ENCODE measurements at regions not wholly inside any gene's neighbourhood (a gene's known extent, or its start where the extent isn't known, plus 50 kb on each side); places are given as distances from the start of the nearest gene placed in this dataset.

DNA sequence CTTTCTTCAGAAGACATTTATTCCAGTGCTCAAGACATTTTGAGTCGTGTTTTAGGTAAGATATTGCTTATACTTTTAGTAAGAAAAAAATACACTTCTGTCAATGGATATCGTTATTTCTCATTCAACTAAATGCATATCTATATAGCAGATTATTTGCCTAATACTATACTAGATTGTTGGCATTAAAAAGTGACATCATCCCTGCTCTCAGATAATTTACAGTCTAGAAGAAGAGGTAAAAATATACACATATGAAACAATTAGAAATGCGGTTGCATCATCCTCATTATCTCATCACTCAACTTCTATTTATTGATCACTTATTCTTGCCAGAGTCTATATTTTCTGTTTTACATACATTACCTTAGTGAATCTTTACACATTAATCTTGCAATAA is 367.7 kb downstream of the ADGRL2 start:
- no peaks in the 10 kb centered on the region for H3K36me3 ChIP-seq (ENCODE audit: control insufficient read depth in 5 of 5, insufficient read depth in 5 of 5, low read length in 5 of 5)
- H3K9ac ChIP-seq (ENCODE audit: low read length in 5 of 5), result no peak overlapping the region
- H3K4me3 ChIP-seq (ENCODE audit: low read depth in 1 of 5, low read length in 5 of 5), result no peak overlapping the region
- H3K27me3 ChIP-seq (ENCODE audit: control insufficient read depth in 5 of 5, insufficient read depth in 4 of 5, low read length in 5 of 5), result no peaks in the 10 kb centered on the region
- no peak overlapping the region for H3K27ac ChIP-seq (ENCODE audit: low read depth, low read length)
- peaks cover 0 to 3% (median 0%) of the 10 kb centered on the region in 5 donors for H3K4me1 ChIP-seq (ENCODE audit: control insufficient read depth in 5 of 5, insufficient read depth in 5 of 5, low read length in 5 of 5)
- H3K9me3 ChIP-seq (ENCODE audit: control insufficient read depth in 5 of 5, low read length in 5 of 5), result no peaks in the 10 kb centered on the region

GRCh38 chr1:82165304-82165703 is 364.6 kb downstream of the ADGRL2 start:
- no peaks in the 10 kb centered on the region for H3K9me3 ChIP-seq (ENCODE audit: control insufficient read depth in 5 of 5, low read length in 5 of 5)

DNA sequence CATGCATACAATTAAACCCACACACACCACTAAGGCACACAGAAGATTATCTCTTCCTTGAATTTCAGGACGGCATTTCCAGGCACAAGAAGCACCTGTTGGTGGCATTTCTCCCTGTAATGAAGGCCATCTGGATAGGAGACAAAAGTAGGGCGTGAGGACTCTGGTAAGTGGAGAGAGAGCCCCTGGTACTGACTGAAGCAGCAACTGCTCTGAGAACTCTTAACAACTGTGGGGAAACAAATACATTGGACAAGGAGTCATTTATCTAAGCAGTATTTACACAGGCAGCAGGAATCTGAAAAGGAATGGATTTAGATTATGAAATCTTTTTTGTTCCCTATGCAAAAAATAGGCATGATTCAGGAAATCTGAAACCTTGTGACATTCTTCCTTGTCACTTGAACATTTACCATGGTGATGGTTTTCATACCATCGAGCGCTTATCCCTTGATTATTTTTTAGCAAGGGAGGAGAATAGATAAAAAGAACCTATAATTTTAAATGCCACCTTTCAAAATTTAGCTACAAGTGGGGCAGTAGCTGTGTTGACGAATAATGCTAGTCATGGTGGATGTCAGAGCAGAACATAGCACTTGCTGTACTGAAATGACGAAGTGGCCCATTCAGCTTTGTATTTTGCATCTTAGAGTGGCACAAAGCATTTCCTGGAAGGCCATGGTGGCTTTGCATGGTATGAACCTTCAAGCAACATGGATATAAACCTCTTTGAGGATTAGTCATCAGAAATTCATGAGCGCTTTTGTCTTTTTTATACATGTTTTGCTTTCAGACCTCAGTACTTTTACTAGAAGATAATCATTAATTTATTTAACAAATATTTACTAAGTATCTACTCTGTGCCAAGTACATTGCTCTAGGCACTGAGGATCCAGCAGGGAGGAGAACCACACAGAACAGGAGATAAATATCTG is 362.0 kb downstream of the ADGRL2 start:
- peaks cover 0 to 13% (median 10%) of the 10 kb centered on the region in 5 donors for H3K4me1 ChIP-seq (ENCODE audit: control insufficient read depth in 5 of 5, insufficient read depth in 5 of 5, low read length in 5 of 5)
- H3K9ac ChIP-seq (ENCODE audit: low read length in 5 of 5), result no peak overlapping the region
- no peak overlapping the region for H3K27ac ChIP-seq (ENCODE audit: low read depth, low read length)
- H3K36me3 ChIP-seq (ENCODE audit: control insufficient read depth in 5 of 5, insufficient read depth in 5 of 5, low read length in 5 of 5), result no peaks in the 10 kb centered on the region
- H3K9me3 ChIP-seq (ENCODE audit: control insufficient read depth in 5 of 5, low read length in 5 of 5), result no peaks in the 10 kb centered on the region
- H3K27me3 ChIP-seq (ENCODE audit: control insufficient read depth in 5 of 5, insufficient read depth in 4 of 5, low read length in 5 of 5), result no peaks in the 10 kb centered on the region
- H3K4me3 ChIP-seq (ENCODE audit: low read depth in 1 of 5, low read length in 5 of 5), result no peak overlapping the region

More at GRCh38 chr1:82165304-82165703, 364.6 kb downstream of the ADGRL2 start:
- Histone ChIP-seq H3K9ac (ENCODE audit: low read length in 5 of 5) (no peak overlapping the region), H3K4me1 (ENCODE audit: control insufficient read depth in 5 of 5, insufficient read depth in 5 of 5, low read length in 5 of 5) (peaks cover 0 to 13% (median 11%) of the 10 kb centered on the region in 5 donors), H3K27me3 (ENCODE audit: control insufficient read depth in 5 of 5, insufficient read depth in 4 of 5, low read length in 5 of 5) (no peaks in the 10 kb centered on the region), H3K4me3 (ENCODE audit: low read depth in 1 of 5, low read length in 5 of 5) (no peak overlapping the region), H3K36me3 (ENCODE audit: control insufficient read depth in 5 of 5, insufficient read depth in 5 of 5, low read length in 5 of 5) (no peaks in the 10 kb centered on the region), H3K27ac (ENCODE audit: low read depth, low read length) (no peak overlapping the region)

- Histone ChIP-seq H3K9ac (ENCODE audit: low read length in 5 of 5) (peak overlapping the region in 4 of 5 donors; percentile 10 to 60 (median 50)), H3K27ac (ENCODE audit: low read depth, low read length) (no peak overlapping the region), H3K27me3 (ENCODE audit: control insufficient read depth in 5 of 5, insufficient read depth in 4 of 5, low read length in 5 of 5) (no peaks in the 10 kb centered on the region), H3K36me3 (ENCODE audit: control insufficient read depth in 5 of 5, insufficient read depth in 5 of 5, low read length in 5 of 5) (no peaks in the 10 kb centered on the region), H3K4me3 (ENCODE audit: low read depth in 1 of 5, low read length in 5 of 5) (peak overlapping the region; percentile 43 to 72 (median 63)), H3K9me3 (ENCODE audit: control insufficient read depth in 5 of 5, low read length in 5 of 5) (no peaks in the 10 kb centered on the region), H3K4me1 (ENCODE audit: control insufficient read depth in 5 of 5, insufficient read depth in 5 of 5, low read length in 5 of 5) (peaks cover 0 to 13% (median 10%) of the 10 kb centered on the region in 5 donors)
Observed at GRCh38 chr1:82161700-82162141, 361.0 kb downstream of the ADGRL2 start.

GRCh38 chr1:82160903-82161302 is 360.2 kb downstream of the ADGRL2 start:
- Histone ChIP-seq H3K9me3 (ENCODE audit: control insufficient read depth in 5 of 5, low read length in 5 of 5) (no peaks in the 10 kb centered on the region), H3K4me3 (ENCODE audit: low read depth in 1 of 5, low read length in 5 of 5) (no peak overlapping the region), H3K27ac (ENCODE audit: low read depth, low read length) (no peak overlapping the region), H3K9ac (ENCODE audit: low read length in 5 of 5) (no peak overlapping the region), H3K4me1 (ENCODE audit: control insufficient read depth in 5 of 5, insufficient read depth in 5 of 5, low read length in 5 of 5) (peaks cover 0 to 13% (median 10%) of the 10 kb centered on the region in 5 donors), H3K36me3 (ENCODE audit: control insufficient read depth in 5 of 5, insufficient read depth in 5 of 5, low read length in 5 of 5) (no peaks in the 10 kb centered on the region), H3K27me3 (ENCODE audit: control insufficient read depth in 5 of 5, insufficient read depth in 4 of 5, low read length in 5 of 5) (no peaks in the 10 kb centered on the region)

DNA sequence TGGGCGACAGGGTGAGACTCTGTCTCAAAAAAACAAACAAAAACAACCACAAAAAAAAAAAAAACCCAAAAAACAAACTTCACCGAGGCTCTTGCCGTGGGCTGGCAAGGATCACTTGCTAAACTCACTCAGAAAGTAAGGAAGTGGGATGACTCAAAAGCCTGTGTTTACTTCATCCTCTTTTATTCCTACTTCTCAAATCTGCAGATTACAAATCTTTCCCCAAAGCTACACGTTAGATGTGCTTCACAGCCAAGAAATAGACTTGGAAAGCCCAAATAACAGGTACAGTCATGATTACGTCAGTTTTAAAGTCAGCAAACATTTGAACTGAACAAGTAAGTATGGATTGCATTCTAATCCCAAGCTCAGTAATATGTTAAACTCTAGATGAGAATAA is 359.3 kb downstream of the ADGRL2 start:
- no peak overlapping the region for H3K27ac ChIP-seq (ENCODE audit: low read depth, low read length)
- no peak overlapping the region for H3K4me3 ChIP-seq (ENCODE audit: low read depth in 1 of 5, low read length in 5 of 5)
- no peaks in the 10 kb centered on the region for H3K27me3 ChIP-seq (ENCODE audit: control insufficient read depth in 5 of 5, insufficient read depth in 4 of 5, low read length in 5 of 5)
- no peaks in the 10 kb centered on the region for H3K9me3 ChIP-seq (ENCODE audit: control insufficient read depth in 5 of 5, low read length in 5 of 5)
- H3K36me3 ChIP-seq (ENCODE audit: control insufficient read depth in 5 of 5, insufficient read depth in 5 of 5, low read length in 5 of 5), result no peaks in the 10 kb centered on the region
- H3K4me1 ChIP-seq (ENCODE audit: control insufficient read depth in 5 of 5, insufficient read depth in 5 of 5, low read length in 5 of 5), result peaks cover 0 to 13% (median 10%) of the 10 kb centered on the region in 5 donors
- H3K9ac ChIP-seq (ENCODE audit: low read length in 5 of 5), result no peak overlapping the region

GRCh38 chr1:82158981-82159380 is 358.2 kb downstream of the ADGRL2 start:
- Histone ChIP-seq H3K9ac (ENCODE audit: low read length in 5 of 5) (no peak overlapping the region), H3K4me3 (ENCODE audit: low read depth in 1 of 5, low read length in 5 of 5) (no peak overlapping the region), H3K4me1 (ENCODE audit: control insufficient read depth in 5 of 5, insufficient read depth in 5 of 5, low read length in 5 of 5) (peaks cover 0 to 13% (median 10%) of the 10 kb centered on the region in 5 donors)

GRCh38 chr1:82154219-82154970 is 353.7 kb downstream of the ADGRL2 start:
- no peaks in the 10 kb centered on the region for H3K36me3 ChIP-seq (ENCODE audit: control insufficient read depth in 5 of 5, insufficient read depth in 5 of 5, low read length in 5 of 5)
- no peak overlapping the region for H3K9ac ChIP-seq (ENCODE audit: low read length in 5 of 5)
- no peaks in the 10 kb centered on the region for H3K27me3 ChIP-seq (ENCODE audit: control insufficient read depth in 5 of 5, insufficient read depth in 4 of 5, low read length in 5 of 5)
- H3K9me3 ChIP-seq (ENCODE audit: control insufficient read depth in 5 of 5, low read length in 5 of 5), result no peaks in the 10 kb centered on the region
- H3K4me3 ChIP-seq (ENCODE audit: low read depth in 1 of 5, low read length in 5 of 5), result no peak overlapping the region
- peaks cover 0 to 14% (median 0%) of the 10 kb centered on the region in 5 donors for H3K4me1 ChIP-seq (ENCODE audit: control insufficient read depth in 5 of 5, insufficient read depth in 5 of 5, low read length in 5 of 5)
- H3K27ac ChIP-seq (ENCODE audit: low read depth, low read length), result no peak overlapping the region

More at GRCh38 chr1:82158981-82159380, 358.2 kb downstream of the ADGRL2 start:
- H3K36me3 ChIP-seq (ENCODE audit: control insufficient read depth in 5 of 5, insufficient read depth in 5 of 5, low read length in 5 of 5), result no peaks in the 10 kb centered on the region
- H3K27me3 ChIP-seq (ENCODE audit: control insufficient read depth in 5 of 5, insufficient read depth in 4 of 5, low read length in 5 of 5), result no peaks in the 10 kb centered on the region
- no peak overlapping the region for H3K27ac ChIP-seq (ENCODE audit: low read depth, low read length)
- H3K9me3 ChIP-seq (ENCODE audit: control insufficient read depth in 5 of 5, low read length in 5 of 5), result no peaks in the 10 kb centered on the region

DNA sequence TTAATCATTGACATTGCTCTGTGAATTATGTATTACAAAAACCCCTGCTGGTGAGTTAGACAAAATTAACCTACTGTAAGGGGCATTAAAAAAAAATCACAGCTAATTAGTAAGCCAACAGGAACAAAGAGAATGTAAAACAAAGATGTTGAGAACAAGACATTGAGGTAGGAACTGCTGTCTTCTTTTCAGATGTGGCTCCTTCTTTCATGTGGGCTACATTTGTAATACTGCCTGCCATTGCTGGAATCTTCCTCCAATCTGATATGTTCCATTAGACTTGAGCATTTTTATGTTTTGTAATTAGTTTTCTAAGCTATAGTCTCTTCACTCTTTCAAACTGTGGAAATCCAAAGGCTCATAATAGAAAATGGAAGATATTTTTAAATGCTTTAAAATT is 353.0 kb downstream of the ADGRL2 start:
- Histone ChIP-seq H3K36me3 (ENCODE audit: control insufficient read depth in 5 of 5, insufficient read depth in 5 of 5, low read length in 5 of 5) (no peaks in the 10 kb centered on the region), H3K4me1 (ENCODE audit: control insufficient read depth in 5 of 5, insufficient read depth in 5 of 5, low read length in 5 of 5) (peaks cover 0 to 14% (median 0%) of the 10 kb centered on the region in 5 donors), H3K27ac (ENCODE audit: low read depth, low read length) (no peak overlapping the region), H3K27me3 (ENCODE audit: control insufficient read depth in 5 of 5, insufficient read depth in 4 of 5, low read length in 5 of 5) (no peaks in the 10 kb centered on the region), H3K4me3 (ENCODE audit: low read depth in 1 of 5, low read length in 5 of 5) (no peak overlapping the region), H3K9me3 (ENCODE audit: control insufficient read depth in 5 of 5, low read length in 5 of 5) (no peaks in the 10 kb centered on the region), H3K9ac (ENCODE audit: low read length in 5 of 5) (no peak overlapping the region)

DNA sequence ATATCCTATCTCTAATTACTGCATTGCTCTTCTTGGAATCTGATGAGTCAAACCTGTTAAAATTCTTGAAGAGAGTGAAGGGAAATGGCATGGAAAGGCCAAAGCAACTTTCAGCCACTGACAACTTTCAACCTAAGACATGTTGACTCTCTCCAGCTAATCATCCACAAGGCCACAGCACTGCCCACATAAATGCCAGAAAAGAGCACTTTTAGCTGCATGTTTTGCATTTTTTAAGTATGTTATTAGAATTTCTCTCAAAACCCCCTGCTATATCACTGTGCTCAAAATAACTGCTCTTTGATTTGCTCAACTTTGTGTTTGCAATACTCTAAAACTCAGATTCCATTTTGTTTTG is 352.5 kb downstream of the ADGRL2 start:
- Histone ChIP-seq H3K9ac (ENCODE audit: low read length in 5 of 5) (no peak overlapping the region), H3K4me3 (ENCODE audit: low read depth in 1 of 5, low read length in 5 of 5) (no peak overlapping the region)

More for the DNA sequence above, 352.5 kb downstream of the ADGRL2 start:
- Histone ChIP-seq H3K36me3 (ENCODE audit: control insufficient read depth in 5 of 5, insufficient read depth in 5 of 5, low read length in 5 of 5) (no peaks in the 10 kb centered on the region), H3K27me3 (ENCODE audit: control insufficient read depth in 5 of 5, insufficient read depth in 4 of 5, low read length in 5 of 5) (no peaks in the 10 kb centered on the region), H3K4me1 (ENCODE audit: control insufficient read depth in 5 of 5, insufficient read depth in 5 of 5, low read length in 5 of 5) (peaks cover 0 to 14% (median 0%) of the 10 kb centered on the region in 5 donors), H3K9me3 (ENCODE audit: control insufficient read depth in 5 of 5, low read length in 5 of 5) (no peaks in the 10 kb centered on the region), H3K27ac (ENCODE audit: low read depth, low read length) (no peak overlapping the region)

Data from subcutaneous abdominal adipose tissue (tissue), 5 donors.